ENCODE measurements at regions not wholly inside any gene's neighbourhood (a gene's known extent, or its start where the extent isn't known, plus 50 kb on each side); places are given as distances from the start of the nearest gene placed in this dataset.

DNA sequence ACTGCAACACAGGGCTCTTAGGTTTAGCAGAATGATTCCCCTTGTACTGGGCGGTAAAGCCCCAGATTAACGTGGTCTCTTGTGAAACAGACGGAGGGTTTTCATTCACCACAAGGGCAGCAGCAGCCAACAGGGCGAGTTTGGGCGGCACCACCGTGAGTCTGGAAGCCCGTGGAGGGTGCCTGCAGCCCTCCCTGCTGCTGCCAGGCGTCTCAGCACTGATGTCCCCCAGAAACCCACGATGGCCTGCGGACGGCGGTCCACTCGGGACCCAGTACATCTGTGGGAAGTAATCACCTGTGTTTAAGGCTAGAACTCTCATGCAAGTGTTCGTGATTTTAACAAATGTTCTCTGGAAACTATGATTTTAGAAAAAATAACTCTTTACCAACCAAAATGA is 67.8 kb downstream of the IRX2 start:
- no peaks in the 10 kb centered on the region for H4K20me1 ChIP-seq (ENCODE audit: low read depth)
- Mint-ChIP-seq H3K4me1 (peaks cover 20% of the 10 kb centered on the region), H3K36me3 (peaks cover 1% of the 10 kb centered on the region), H3K9me3 (no peaks in the 10 kb centered on the region), H3K27me3 (ENCODE audit: insufficient read depth, low read depth) (peaks cover 5% of the 10 kb centered on the region), H3K4me3 (no peak overlapping the region), H3K27ac (no peak overlapping the region)
- H2AFZ ChIP-seq (replicated peaks): no peak overlapping the region
- H3F3A ChIP-seq (ENCODE audit: low read depth): no peaks in the 10 kb centered on the region
- H3K36me3 ChIP-seq: no peaks in the 10 kb centered on the region
- H3K27ac ChIP-seq: no peak overlapping the region
- H3K27me3 ChIP-seq: no peaks in the 10 kb centered on the region
- no peak overlapping the region for H3K9ac ChIP-seq
- TF ChIP-seq CTCF (IDR thresholded peaks at IDR 0.05): no peak
- TF ChIP-seq EZH2phosphoT487 (IDR thresholded peaks at IDR 0.05): no peak
- TF ChIP-seq EZH2 (IDR thresholded peaks at IDR 0.05): no peak
- H3K4me1 ChIP-seq: peaks cover 9% of the 10 kb centered on the region
- no peak for DNase-seq (ENCODE audit: low spot score)
- no peaks in the 10 kb centered on the region for H3K9me3 ChIP-seq (ENCODE audit: low read depth)
- no peak overlapping the region for H3K4me3 ChIP-seq
- no peaks in the 10 kb centered on the region for H3K79me2 ChIP-seq (ENCODE audit: low read depth)
- H3K4me2 ChIP-seq: no peak overlapping the region

DNA sequence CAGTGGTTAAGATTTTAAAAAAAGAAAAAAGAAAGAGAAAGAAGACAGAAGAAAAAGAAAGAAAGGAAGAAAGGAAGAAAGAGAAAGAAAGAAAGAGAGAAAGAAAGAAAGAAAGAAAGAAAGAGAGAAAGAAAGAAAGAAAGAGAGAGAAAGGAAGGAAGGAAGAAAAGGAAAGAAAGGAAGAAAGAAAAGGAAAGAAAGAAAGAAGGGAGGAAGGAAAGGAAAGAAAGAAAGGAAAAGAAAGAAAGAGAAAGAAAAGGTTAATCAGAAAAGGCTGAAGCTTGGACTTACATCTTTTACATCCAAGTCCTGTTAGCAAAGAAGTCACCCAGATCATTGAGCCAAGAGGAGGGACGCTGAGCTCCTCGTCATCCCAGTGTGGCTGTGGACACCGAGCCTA is 70.0 kb downstream of the IRX2 start:
- Histone ChIP-seq H4K20me1 (ENCODE audit: low read depth) (no peaks in the 10 kb centered on the region), H3K4me3 (no peak overlapping the region), H2AFZ (replicated peaks) (no peak overlapping the region), H3K4me1 (peaks cover 6% of the 10 kb centered on the region), H3K27ac (no peak overlapping the region), H3K36me3 (no peaks in the 10 kb centered on the region), H3K27me3 (no peaks in the 10 kb centered on the region), H3K79me2 (ENCODE audit: low read depth) (no peaks in the 10 kb centered on the region), H3F3A (ENCODE audit: low read depth) (no peaks in the 10 kb centered on the region), H3K9ac (no peak overlapping the region), H3K9me3 (ENCODE audit: low read depth) (no peaks in the 10 kb centered on the region), H3K4me2 (no peak overlapping the region)
- no peak overlapping the region for H3K4me3 Mint-ChIP-seq
- peaks cover 1% of the 10 kb centered on the region for H3K9me3 Mint-ChIP-seq
- no peak overlapping the region for H3K27ac Mint-ChIP-seq
- H3K4me1 Mint-ChIP-seq: peaks cover 9% of the 10 kb centered on the region
- no peak for DNase-seq (ENCODE audit: low spot score)
- no peak for TF ChIP-seq EZH2 (IDR thresholded peaks at IDR 0.05)
- peaks cover 4% of the 10 kb centered on the region for H3K27me3 Mint-ChIP-seq (ENCODE audit: insufficient read depth, low read depth)
- H3K36me3 Mint-ChIP-seq: peaks cover 1% of the 10 kb centered on the region

- DNase-seq (ENCODE audit: low spot score): no peak
- Histone ChIP-seq H3K27me3 (no peaks in the 10 kb centered on the region), H2AFZ (replicated peaks) (no peak overlapping the region), H3K4me2 (no peak overlapping the region), H3K9ac (no peak overlapping the region), H3K79me2 (ENCODE audit: low read depth) (no peaks in the 10 kb centered on the region), H3F3A (ENCODE audit: low read depth) (no peaks in the 10 kb centered on the region), H3K36me3 (no peaks in the 10 kb centered on the region), H3K4me3 (no peak overlapping the region), H3K9me3 (ENCODE audit: low read depth) (no peaks in the 10 kb centered on the region), H3K4me1 (peaks cover 2% of the 10 kb centered on the region), H4K20me1 (ENCODE audit: low read depth) (no peaks in the 10 kb centered on the region), H3K27ac (no peak overlapping the region)
- Mint-ChIP-seq H3K9me3 (peaks cover 3% of the 10 kb centered on the region), H3K27me3 (ENCODE audit: insufficient read depth, low read depth) (peaks cover 4% of the 10 kb centered on the region), H3K4me3 (no peak overlapping the region), H3K27ac (no peak overlapping the region), H3K4me1 (peaks cover 4% of the 10 kb centered on the region), H3K36me3 (peaks cover 1% of the 10 kb centered on the region)
- TF ChIP-seq EZH2 (IDR thresholded peaks at IDR 0.05) (no peak), CTCF (IDR thresholded peaks at IDR 0.05) (no peak), EZH2phosphoT487 (IDR thresholded peaks at IDR 0.05) (no peak)
Measured at GRCh38 chr5:2680979-2681378, 70.5 kb downstream of the IRX2 start.

- H3K27me3 Mint-ChIP-seq (ENCODE audit: insufficient read depth, low read depth): peaks cover 4% of the 10 kb centered on the region
- no peaks in the 10 kb centered on the region for H3K4me1 ChIP-seq
- H3K4me3 Mint-ChIP-seq: no peak overlapping the region
- H4K20me1 ChIP-seq (ENCODE audit: low read depth): no peaks in the 10 kb centered on the region
- H3K9me3 ChIP-seq (ENCODE audit: low read depth): no peaks in the 10 kb centered on the region
- H3K27ac Mint-ChIP-seq: no peak overlapping the region
- H3K36me3 Mint-ChIP-seq: no peaks in the 10 kb centered on the region
- no peak overlapping the region for H3K4me3 ChIP-seq
- H3K79me2 ChIP-seq (ENCODE audit: low read depth): no peaks in the 10 kb centered on the region
- H3K27ac ChIP-seq: no peak overlapping the region
- no peak for TF ChIP-seq CTCF (IDR thresholded peaks at IDR 0.05)
- no peak for TF ChIP-seq EZH2phosphoT487 (IDR thresholded peaks at IDR 0.05)
- TF ChIP-seq EZH2 (IDR thresholded peaks at IDR 0.05): no peak
- DNase-seq (ENCODE audit: low spot score): no peak
- no peak overlapping the region for H3K9ac ChIP-seq
- H3F3A ChIP-seq (ENCODE audit: low read depth): no peaks in the 10 kb centered on the region
- H3K36me3 ChIP-seq: no peaks in the 10 kb centered on the region
- H2AFZ ChIP-seq (replicated peaks): no peak overlapping the region
- H3K4me2 ChIP-seq: no peak overlapping the region
- H3K4me1 Mint-ChIP-seq: no peaks in the 10 kb centered on the region
- H3K9me3 Mint-ChIP-seq: peaks cover 3% of the 10 kb centered on the region
- H3K27me3 ChIP-seq: no peaks in the 10 kb centered on the region
Measured at GRCh38 chr5:2677689-2678088, 73.8 kb downstream of the IRX2 start.

Data from neural progenitor cell (in vitro differentiated cells).